ENCODE measurements at regions not wholly inside any gene's neighbourhood (a gene's known extent, or its start where the extent isn't known, plus 50 kb on each side); places are given as distances from the start of the nearest gene placed in this dataset.

DNA sequence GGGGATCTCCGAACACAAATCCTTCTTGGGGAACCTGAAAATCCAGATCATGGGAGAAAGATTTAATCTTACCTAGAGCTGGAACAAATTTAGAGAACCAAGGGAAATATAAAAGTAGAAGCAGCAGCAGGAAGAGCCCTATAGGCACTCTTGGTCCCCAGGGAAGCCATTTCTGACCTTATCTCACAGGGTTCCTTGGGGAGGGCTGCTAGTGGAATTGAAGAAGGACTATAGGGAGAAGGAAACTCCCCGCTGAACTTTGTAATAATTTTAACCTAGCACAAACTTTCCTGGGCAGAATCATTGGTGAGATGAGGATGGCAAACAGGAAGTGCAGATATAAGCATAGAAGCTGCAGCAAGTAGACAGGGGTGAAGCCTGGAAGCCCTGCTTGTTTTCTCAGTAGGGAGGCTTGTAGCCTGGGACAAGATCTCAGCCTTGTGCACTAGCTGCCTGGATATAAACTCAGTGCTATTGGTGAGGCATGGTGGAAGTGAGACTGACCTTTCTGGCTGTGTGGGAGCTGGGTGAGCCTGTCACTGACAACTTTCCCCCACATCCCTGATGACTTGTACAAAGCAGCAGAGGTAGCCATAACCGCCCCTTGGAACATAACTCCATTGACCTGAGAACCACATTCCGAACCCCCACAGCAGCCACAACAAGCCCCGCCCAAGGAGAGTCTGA lies 343.0 kb upstream of the TGFBR2 start:
- TF ChIP-seq, protein P1, sequence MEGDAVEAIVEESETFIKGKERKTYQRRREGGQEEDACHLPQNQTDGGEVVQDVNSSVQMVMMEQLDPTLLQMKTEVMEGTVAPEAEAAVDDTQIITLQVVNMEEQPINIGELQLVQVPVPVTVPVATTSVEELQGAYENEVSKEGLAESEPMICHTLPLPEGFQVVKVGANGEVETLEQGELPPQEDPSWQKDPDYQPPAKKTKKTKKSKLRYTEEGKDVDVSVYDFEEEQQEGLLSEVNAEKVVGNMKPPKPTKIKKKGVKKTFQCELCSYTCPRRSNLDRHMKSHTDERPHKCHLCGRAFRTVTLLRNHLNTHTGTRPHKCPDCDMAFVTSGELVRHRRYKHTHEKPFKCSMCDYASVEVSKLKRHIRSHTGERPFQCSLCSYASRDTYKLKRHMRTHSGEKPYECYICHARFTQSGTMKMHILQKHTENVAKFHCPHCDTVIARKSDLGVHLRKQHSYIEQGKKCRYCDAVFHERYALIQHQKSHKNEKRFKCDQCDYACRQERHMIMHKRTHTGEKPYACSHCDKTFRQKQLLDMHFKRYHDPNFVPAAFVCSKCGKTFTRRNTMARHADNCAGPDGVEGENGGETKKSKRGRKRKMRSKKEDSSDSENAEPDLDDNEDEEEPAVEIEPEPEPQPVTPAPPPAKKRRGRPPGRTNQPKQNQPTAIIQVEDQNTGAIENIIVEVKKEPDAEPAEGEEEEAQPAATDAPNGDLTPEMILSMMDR (IDR thresholded peaks at IDR 0.05) = no peak
- no peak for TF ChIP-seq EZH2 (IDR thresholded peaks at IDR 0.05)

All from neural progenitor cell (in vitro differentiated cells).